ENCODE measurements at regions not wholly inside any gene's neighbourhood (a gene's known extent, or its start where the extent isn't known, plus 50 kb on each side); places are given as distances from the start of the nearest gene placed in this dataset.

GRCh38 chr17:13288248-13288647 is 270.4 kb upstream of the ELAC2 start:
- TF ChIP-seq EZH2phosphoT487 (IDR thresholded peaks at IDR 0.05; ENCODE audit: low read depth) (no peak), CTCF (IDR thresholded peaks at IDR 0.05; ENCODE audit: low read depth, low read length) (no peak)
- Histone ChIP-seq H3K4me2 (ENCODE audit: low read length) (no peak overlapping the region), H2AFZ (ENCODE audit: low read depth, low read length) (no peak overlapping the region), H3K9ac (ENCODE audit: low read length) (no peak overlapping the region), H3K4me1 (ENCODE audit: low read length) (no peaks in the 10 kb centered on the region), H3K27me3 (ENCODE audit: low read depth, low read length) (no peaks in the 10 kb centered on the region), H3K4me3 (ENCODE audit: low read length) (no peak overlapping the region), H3K36me3 (replicated peaks; ENCODE audit: low read depth, low read length) (no peaks in the 10 kb centered on the region), H3K27ac (ENCODE audit: low read length) (no peak overlapping the region), H3K79me2 (ENCODE audit: low read length) (no peaks in the 10 kb centered on the region), H3K9me3 (ENCODE audit: insufficient read depth, low read length) (no peaks in the 10 kb centered on the region), H4K20me1 (ENCODE audit: insufficient read depth, low read length) (no peaks in the 10 kb centered on the region)

- Histone ChIP-seq H3K4me2 (ENCODE audit: low read length) (no peak overlapping the region), H3K4me1 (ENCODE audit: low read length) (no peaks in the 10 kb centered on the region), H3K9me3 (ENCODE audit: insufficient read depth, low read length) (no peaks in the 10 kb centered on the region), H3K27ac (ENCODE audit: low read length) (no peak overlapping the region), H3K27me3 (ENCODE audit: low read depth, low read length) (no peaks in the 10 kb centered on the region), H3K9ac (ENCODE audit: low read length) (no peak overlapping the region), H3K4me3 (ENCODE audit: low read length) (no peak overlapping the region), H2AFZ (ENCODE audit: low read depth, low read length) (no peak overlapping the region), H3K36me3 (replicated peaks; ENCODE audit: low read depth, low read length) (no peaks in the 10 kb centered on the region), H4K20me1 (ENCODE audit: insufficient read depth, low read length) (no peaks in the 10 kb centered on the region), H3K79me2 (ENCODE audit: low read length) (no peaks in the 10 kb centered on the region)
- no peak for TF ChIP-seq CTCF (IDR thresholded peaks at IDR 0.05; ENCODE audit: low read depth, low read length)
- no peak for TF ChIP-seq EZH2phosphoT487 (IDR thresholded peaks at IDR 0.05; ENCODE audit: low read depth)
Measured at GRCh38 chr17:13287226-13287625, 269.4 kb upstream of the ELAC2 start.

- Histone ChIP-seq H2AFZ (ENCODE audit: low read depth, low read length) (no peak overlapping the region), H3K36me3 (replicated peaks; ENCODE audit: low read depth, low read length) (no peaks in the 10 kb centered on the region), H3K4me2 (ENCODE audit: low read length) (no peak overlapping the region), H3K9me3 (ENCODE audit: insufficient read depth, low read length) (no peaks in the 10 kb centered on the region), H3K4me1 (ENCODE audit: low read length) (no peaks in the 10 kb centered on the region), H3K4me3 (ENCODE audit: low read length) (no peak overlapping the region), H3K79me2 (ENCODE audit: low read length) (no peaks in the 10 kb centered on the region), H3K9ac (ENCODE audit: low read length) (no peak overlapping the region), H3K27me3 (ENCODE audit: low read depth, low read length) (no peaks in the 10 kb centered on the region), H4K20me1 (ENCODE audit: insufficient read depth, low read length) (no peaks in the 10 kb centered on the region), H3K27ac (ENCODE audit: low read length) (no peak overlapping the region)
- no peak for TF ChIP-seq CTCF (IDR thresholded peaks at IDR 0.05; ENCODE audit: low read depth, low read length)
- no peak for TF ChIP-seq EZH2phosphoT487 (IDR thresholded peaks at IDR 0.05; ENCODE audit: low read depth)
Measured at GRCh38 chr17:13283606-13284005, 265.8 kb upstream of the ELAC2 start.

GRCh38 chr17:13281626-13282025 is 263.8 kb upstream of the ELAC2 start:
- no peak overlapping the region for H3K4me3 ChIP-seq (ENCODE audit: low read length)

More at GRCh38 chr17:13281626-13282025, 263.8 kb upstream of the ELAC2 start:
- H3K36me3 ChIP-seq (replicated peaks; ENCODE audit: low read depth, low read length), result no peaks in the 10 kb centered on the region
- no peaks in the 10 kb centered on the region for H3K4me1 ChIP-seq (ENCODE audit: low read length)
- no peak overlapping the region for H3K27ac ChIP-seq (ENCODE audit: low read length)
- H3K4me2 ChIP-seq (ENCODE audit: low read length), result no peak overlapping the region
- H3K9me3 ChIP-seq (ENCODE audit: insufficient read depth, low read length), result no peaks in the 10 kb centered on the region
- no peak overlapping the region for H2AFZ ChIP-seq (ENCODE audit: low read depth, low read length)
- TF ChIP-seq CTCF (IDR thresholded peaks at IDR 0.05; ENCODE audit: low read depth, low read length) (no peak), EZH2phosphoT487 (IDR thresholded peaks at IDR 0.05; ENCODE audit: low read depth) (no peak)
- no peaks in the 10 kb centered on the region for H3K79me2 ChIP-seq (ENCODE audit: low read length)
- H3K9ac ChIP-seq (ENCODE audit: low read length), result no peak overlapping the region
- no peaks in the 10 kb centered on the region for H4K20me1 ChIP-seq (ENCODE audit: insufficient read depth, low read length)
- H3K27me3 ChIP-seq (ENCODE audit: low read depth, low read length), result no peaks in the 10 kb centered on the region
